ENCODE measurements at regions not wholly inside any gene's neighbourhood (a gene's known extent, or its start where the extent isn't known, plus 50 kb on each side); places are given as distances from the start of the nearest gene placed in this dataset.

DNA sequence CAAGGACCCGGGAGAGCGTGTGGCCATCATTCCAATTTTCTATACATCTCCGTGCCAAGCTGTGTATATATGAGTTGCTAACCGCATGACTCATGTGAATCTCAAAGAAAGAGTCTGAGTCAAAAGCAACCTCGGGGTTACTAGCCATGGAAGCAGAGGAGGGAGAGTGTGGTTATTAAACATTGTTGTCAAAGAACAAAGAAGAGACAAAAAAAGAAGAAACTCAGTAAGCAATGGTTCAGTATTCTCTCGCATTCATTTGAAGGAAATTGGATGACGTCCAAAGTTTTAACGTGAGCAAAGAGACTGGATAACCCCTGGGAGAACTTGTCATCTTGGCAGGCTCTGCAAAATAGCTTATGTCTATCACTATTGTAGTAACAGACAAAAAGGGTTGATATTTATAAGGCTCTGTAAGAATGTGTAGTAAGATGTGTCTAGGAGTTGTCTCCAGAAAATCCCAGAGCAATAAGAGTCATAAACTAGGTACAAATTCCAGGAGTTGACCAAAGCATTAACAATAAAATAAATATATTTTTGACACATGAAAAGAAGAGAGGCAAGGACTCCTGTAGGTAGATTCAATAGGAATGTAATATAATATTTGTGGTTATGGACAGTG is 52.8 kb upstream of the GRM7 start:
- TF ChIP-seq, protein P1, sequence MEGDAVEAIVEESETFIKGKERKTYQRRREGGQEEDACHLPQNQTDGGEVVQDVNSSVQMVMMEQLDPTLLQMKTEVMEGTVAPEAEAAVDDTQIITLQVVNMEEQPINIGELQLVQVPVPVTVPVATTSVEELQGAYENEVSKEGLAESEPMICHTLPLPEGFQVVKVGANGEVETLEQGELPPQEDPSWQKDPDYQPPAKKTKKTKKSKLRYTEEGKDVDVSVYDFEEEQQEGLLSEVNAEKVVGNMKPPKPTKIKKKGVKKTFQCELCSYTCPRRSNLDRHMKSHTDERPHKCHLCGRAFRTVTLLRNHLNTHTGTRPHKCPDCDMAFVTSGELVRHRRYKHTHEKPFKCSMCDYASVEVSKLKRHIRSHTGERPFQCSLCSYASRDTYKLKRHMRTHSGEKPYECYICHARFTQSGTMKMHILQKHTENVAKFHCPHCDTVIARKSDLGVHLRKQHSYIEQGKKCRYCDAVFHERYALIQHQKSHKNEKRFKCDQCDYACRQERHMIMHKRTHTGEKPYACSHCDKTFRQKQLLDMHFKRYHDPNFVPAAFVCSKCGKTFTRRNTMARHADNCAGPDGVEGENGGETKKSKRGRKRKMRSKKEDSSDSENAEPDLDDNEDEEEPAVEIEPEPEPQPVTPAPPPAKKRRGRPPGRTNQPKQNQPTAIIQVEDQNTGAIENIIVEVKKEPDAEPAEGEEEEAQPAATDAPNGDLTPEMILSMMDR (IDR thresholded peaks at IDR 0.05): no peak
- TF ChIP-seq POLR2A (IDR thresholded peaks at IDR 0.05): no peak
- intact Hi-C loops (cut with DNase I; ENCODE audit: low total_unique reads): no loop called here

GRCh38 chr3:6809349-6809748 is 51.6 kb upstream of the GRM7 start:
- DNase-seq (ENCODE audit: low spot score in 2 of 2): no peak
- WGBS, 2 donors: 35 to 47% methylated on average over 2 of the region's 2 CpGs
- TF ChIP-seq POLR2A (IDR thresholded peaks at IDR 0.05): no peak
- TF ChIP-seq, protein P1 (IDR thresholded peaks at IDR 0.05): no peak
- intact Hi-C loops (cut with DNase I; ENCODE audit: low total_unique reads): no loop called here
- no peak overlapping the region for H3K4me3 ChIP-seq (ENCODE audit: low read depth, poor library complexity, severe bottlenecking)

More for the DNA sequence above, 52.8 kb upstream of the GRM7 start:
- no peak overlapping the region for H3K4me3 ChIP-seq (ENCODE audit: low read depth, poor library complexity, severe bottlenecking)
- no peak for DNase-seq (ENCODE audit: low spot score in 2 of 2)
- WGBS, 2 donors: 48 to 51% methylated on average over 8 of the region's 8 CpGs
